HG02571 (cell line): ENCODE measurements at regions not wholly inside any gene's neighbourhood (a gene's known extent, or its start where the extent isn't known, plus 50 kb on each side); places are given as distances from the start of the nearest gene placed in this dataset.

Experiments used
- ATAC-seq: cut with Tn5 transposase; IDR thresholded peaks from one replicate; pipeline ENCODE4 v1.9.1; 2021; ENCODE audit warnings: mild to moderate bottlenecking, moderate library complexity; ENCODE audit not compliant: unreplicated experiment

GRCh38 chr21:41037936-41038335, 130.0 kb upstream of the BACE2 start:
- ATAC-seq, result no peak

GRCh38 chr21:41043014-41043413, 124.9 kb upstream of the BACE2 start:
- no peak for ATAC-seq

GRCh38 chr21:41045534-41046268, 122.3 kb upstream of the BACE2 start:
- ATAC-seq, result no peak

GRCh38 chr21:41048145-41048544, 119.8 kb upstream of the BACE2 start:
- no peak for ATAC-seq

GRCh38 chr21:41048623-41049022, 119.3 kb upstream of the BACE2 start:
- no peak for ATAC-seq

- ATAC-seq, result no peak
Observed at GRCh38 chr21:41052820-41053555, 115.0 kb upstream of the BACE2 start.

GRCh38 chr21:41054018-41054578, 113.9 kb upstream of the BACE2 start:
- no peak for ATAC-seq

- no peak for ATAC-seq
Observed at GRCh38 chr21:41055266-41055665, 112.7 kb upstream of the BACE2 start.

GRCh38 chr21:41059871-41060270, 108.1 kb upstream of the BACE2 start:
- ATAC-seq, result no peak

- ATAC-seq, result no peak
Observed at GRCh38 chr21:41061701-41062100, 106.3 kb upstream of the BACE2 start.

GRCh38 chr21:41064334-41064791, 103.6 kb upstream of the BACE2 start:
- ATAC-seq, result no peak

- ATAC-seq, result no peak
Observed at GRCh38 chr21:41064951-41065350, 103.0 kb upstream of the BACE2 start.

- ATAC-seq, result no peak
Observed at GRCh38 chr21:41065539-41065938, 102.4 kb upstream of the BACE2 start.

- no peak for ATAC-seq
Observed at GRCh38 chr21:41066086-41066938, 101.6 kb upstream of the BACE2 start.

- no peak for ATAC-seq
Observed at GRCh38 chr21:41067709-41068108, 100.3 kb upstream of the BACE2 start.

- ATAC-seq, result peak; percentile 34
Observed at GRCh38 chr21:41068496-41068895, 99.5 kb upstream of the BACE2 start.

- ATAC-seq, result peak; percentile 87
Observed at GRCh38 chr21:41068967-41069642, 98.9 kb upstream of the BACE2 start.

GRCh38 chr21:41070284-41070683, 97.7 kb upstream of the BACE2 start:
- no peak for ATAC-seq

- ATAC-seq, result no peak
Observed at GRCh38 chr21:41071258-41072171, 96.4 kb upstream of the BACE2 start.
